CD14-positive monocyte (primary cell): ENCODE measurements at regions not wholly inside any gene's neighbourhood (a gene's known extent, or its start where the extent isn't known, plus 50 kb on each side); places are given as distances from the start of the nearest gene placed in this dataset.

Experiments
- DNase-seq, 3 donors: peaks; one replicate each; pipeline ENCODE4 v3.0.0-alpha.2; 2011 to 2022
- H2AFZ ChIP-seq: 2 replicates; pipeline ENCODE4 v1.6.0; 2012; ENCODE audit warnings: mild to moderate bottlenecking, low read depth, low read length, inconsistent platforms; ENCODE audit not compliant: insufficient read depth, poor library complexity, severe bottlenecking
- H3K27ac ChIP-seq, 2 donors: 1 replicate in 1 of 2; 2 replicates in 1 of 2; pipeline ENCODE4 v1.5.1; 2012 to 2013; ENCODE audit warnings: low read length in 2 of 2, control low read depth in 1 of 2, inconsistent platforms in 1 of 2, low read depth in 1 of 2, mild to moderate bottlenecking in 1 of 2
- H3K27me3 ChIP-seq, 2 donors: one replicate each; pipeline versions ENCODE4 v1.6.0 to v1.6.1; 2011 to 2013; ENCODE audit warnings: low read length in 2 of 2; ENCODE audit not compliant: control insufficient read depth in 2 of 2, insufficient read depth in 2 of 2
- H3K36me3 ChIP-seq, 2 donors: replicated peaks in 1 of 2; 1 replicate in 1 of 2; 2 replicates in 1 of 2; pipeline versions ENCODE4 v1.5.1 to v1.6.1; 2012 to 2013; ENCODE audit warnings: low read length in 2 of 2, control low read depth in 1 of 2, inconsistent platforms in 1 of 2, mild to moderate bottlenecking in 1 of 2; ENCODE audit not compliant: insufficient read depth in 2 of 2, control insufficient read depth in 1 of 2
- H3K4me1 ChIP-seq, 2 donors: 1 replicate in 1 of 2; 2 replicates in 1 of 2; pipeline versions ENCODE4 v1.5.1 to v1.6.1; 2012 to 2013; ENCODE audit warnings: low read length in 2 of 2, control low read depth in 1 of 2, inconsistent platforms in 1 of 2, mild to moderate bottlenecking in 1 of 2, moderate library complexity in 1 of 2; ENCODE audit not compliant: insufficient read depth in 2 of 2, control insufficient read depth in 1 of 2
- H3K4me2 ChIP-seq: replicated peaks from 2 replicates; pipeline ENCODE3; 2012; ENCODE audit warnings: low read length, moderate library complexity, mild to moderate bottlenecking; ENCODE audit not compliant: poor library complexity, severe bottlenecking; ENCODE audit errors: extremely low read depth
- H3K4me3 ChIP-seq, 3 experiments: fragments of 200-600 bp in 1 of 3; sonication (generic) in 1 of 3; replicated peaks in 1 of 3; 1 replicate in 2 of 3; 2 replicates in 1 of 3; pipeline ENCODE4 v1.5.1; 2011 to 2013; ENCODE audit warnings: low read length in 3 of 3, mild to moderate bottlenecking in 3 of 3, control low read depth in 2 of 3, low read depth in 2 of 3, inconsistent platforms in 1 of 3, moderate library complexity in 1 of 3
- H3K79me2 ChIP-seq: 2 replicates; pipeline ENCODE4 v1.6.0; 2012; ENCODE audit warnings: mild to moderate bottlenecking, control low read depth, inconsistent platforms, low read length, moderate library complexity; ENCODE audit not compliant: insufficient read depth
- H3K9ac ChIP-seq: 2 replicates; pipeline ENCODE4 v1.6.0; 2017; ENCODE audit warnings: low read length, mild to moderate bottlenecking; ENCODE audit not compliant: insufficient read depth, poor library complexity, severe bottlenecking
- H3K9me3 ChIP-seq, 2 donors: replicated peaks in 1 of 2; 1 replicate in 1 of 2; 2 replicates in 1 of 2; pipeline versions ENCODE4 v1.5.1 to v1.6.1; 2012 to 2013; ENCODE audit warnings: low read length in 2 of 2, control low read depth in 1 of 2; ENCODE audit not compliant: control insufficient read depth in 1 of 2, insufficient read depth in 1 of 2
- H4K20me1 ChIP-seq: 2 replicates; pipeline ENCODE4 v1.6.0; 2012; ENCODE audit warnings: mild to moderate bottlenecking, low read length, control low read depth, moderate library complexity; ENCODE audit not compliant: insufficient read depth
- H3K27ac Mint-ChIP-seq, 7 donors: one replicate each; pipeline ENCODE4 v1.8.0; 2020; ENCODE audit warnings: mild to moderate bottlenecking in 7 of 7, mixed read lengths in 7 of 7, moderate library complexity in 6 of 7, inconsistent platforms in 2 of 7
- H3K27me3 Mint-ChIP-seq, 3 donors: one replicate each; pipeline ENCODE4 v1.8.0; 2021 to 2022; ENCODE audit warnings: low read depth in 3 of 3, mild to moderate bottlenecking in 3 of 3, mixed read lengths in 3 of 3, moderate library complexity in 3 of 3, inconsistent platforms in 1 of 3
- H3K36me3 Mint-ChIP-seq, 2 donors: one replicate each; pipeline ENCODE4 v1.8.0; 2020; ENCODE audit warnings: mixed read lengths in 2 of 2, inconsistent platforms in 1 of 2, mild to moderate bottlenecking in 1 of 2
- H3K4me1 Mint-ChIP-seq: one replicate; pipeline ENCODE4 v1.8.0; 2020; ENCODE audit warnings: mild to moderate bottlenecking, mixed read lengths
- H3K4me3 Mint-ChIP-seq, 2 donors: one replicate each; pipeline ENCODE4 v1.8.0; 2020; ENCODE audit warnings: mild to moderate bottlenecking in 2 of 2, mixed read lengths in 2 of 2, moderate library complexity in 1 of 2
- H3K9me3 Mint-ChIP-seq, 7 donors: one replicate each; pipeline ENCODE4 v1.8.0; 2020 to 2022; ENCODE audit warnings: mixed read lengths in 7 of 7, mild to moderate bottlenecking in 6 of 7, moderate library complexity in 6 of 7, inconsistent platforms in 2 of 7
- CTCF ChIP-seq: fragments of 200-600 bp; IDR thresholded peaks from one replicate; pipeline ENCODE4 v1.8.0; 2022; ENCODE audit warnings: antibody characterized with exemption, mild to moderate bottlenecking
- WGBS: methylation state at CpG from one replicate; pipeline ENCODE4 v1.1.5; 2013; ENCODE audit warnings: missing lambda C conversion rate; ENCODE audit not compliant: insufficient coverage; 5-methylcytosine and 5-hydroxymethylcytosine counted together
- intact Hi-C, 2 donors: fragments of 100-400 bp; cut with micrococcal nuclease; formaldehyde crosslinking; loops; one replicate each; pipeline versions ENCODE4 v1.15.0 to v1.15.1; 2023

- Mint-ChIP-seq H3K36me3 (no peaks in the 10 kb centered on the region), H3K4me3 (no peak overlapping the region), H3K4me1 (peaks cover 32% of the 10 kb centered on the region), H3K27me3 (peaks cover 0 to 2% (median 0%) of the 10 kb centered on the region in 3 donors), H3K27ac (peak overlapping the region in 1 of 7 donors; percentile 35), H3K9me3 (no peaks in the 10 kb centered on the region)
- TF ChIP-seq CTCF: no peak
- Histone ChIP-seq H3K4me3 (no peak overlapping the region), H3K79me2 (no peaks in the 10 kb centered on the region), H3K4me2 (no peak overlapping the region), H3K27ac (no peak overlapping the region), H3K36me3 (no peaks in the 10 kb centered on the region), H2AFZ (no peak overlapping the region), H3K4me1 (peaks cover 23 to 29% of the 10 kb centered on the region in 2 donors), H3K9me3 (no peaks in the 10 kb centered on the region), H3K9ac (no peak overlapping the region), H3K27me3 (no peaks in the 10 kb centered on the region), H4K20me1 (no peaks in the 10 kb centered on the region)
- no CpG with 5 or more reads among the region's 1 CpG for WGBS
- no peak for DNase-seq
- intact Hi-C loops: no loop called here
Measured at GRCh38 chr3:154780263-154780662, 299.9 kb upstream of the MME start.

- whole genome bisulfite sequencing: no CpG with 5 or more reads among the region's 2 CpGs
- H3K9me3 ChIP-seq: no peaks in the 10 kb centered on the region
- H3K9me3 Mint-ChIP-seq: no peaks in the 10 kb centered on the region
- H3K27ac Mint-ChIP-seq: no peak overlapping the region
- intact Hi-C loops: no loop called here
- H3K4me2 ChIP-seq: no peak overlapping the region
- DNase-seq: no peak
- H3K79me2 ChIP-seq: no peaks in the 10 kb centered on the region
- H4K20me1 ChIP-seq: no peaks in the 10 kb centered on the region
- peaks cover 32% of the 10 kb centered on the region for H3K4me1 Mint-ChIP-seq
- H2AFZ ChIP-seq: no peak overlapping the region
- no peak overlapping the region for H3K4me3 Mint-ChIP-seq
- H3K4me3 ChIP-seq: no peak overlapping the region
- no peak for TF ChIP-seq CTCF
- H3K27me3 ChIP-seq: no peaks in the 10 kb centered on the region
- H3K36me3 ChIP-seq: no peaks in the 10 kb centered on the region
- H3K27me3 Mint-ChIP-seq: peaks cover 0 to 2% (median 0%) of the 10 kb centered on the region in 3 donors
- H3K36me3 Mint-ChIP-seq: no peaks in the 10 kb centered on the region
- H3K9ac ChIP-seq: no peak overlapping the region
- H3K4me1 ChIP-seq: peaks cover 23 to 29% of the 10 kb centered on the region in 2 donors
- no peak overlapping the region for H3K27ac ChIP-seq
Measured at GRCh38 chr3:154779571-154779970, 300.5 kb upstream of the MME start.
